ENCODE measurements at regions not wholly inside any gene's neighbourhood (a gene's known extent, or its start where the extent isn't known, plus 50 kb on each side); places are given as distances from the start of the nearest gene placed in this dataset.
"Not testable (repeated sequence)": the region's sequence is repeated elsewhere in the genome, so short reads cannot be mapped to it uniquely, and the experiment has no call there.

DNA sequence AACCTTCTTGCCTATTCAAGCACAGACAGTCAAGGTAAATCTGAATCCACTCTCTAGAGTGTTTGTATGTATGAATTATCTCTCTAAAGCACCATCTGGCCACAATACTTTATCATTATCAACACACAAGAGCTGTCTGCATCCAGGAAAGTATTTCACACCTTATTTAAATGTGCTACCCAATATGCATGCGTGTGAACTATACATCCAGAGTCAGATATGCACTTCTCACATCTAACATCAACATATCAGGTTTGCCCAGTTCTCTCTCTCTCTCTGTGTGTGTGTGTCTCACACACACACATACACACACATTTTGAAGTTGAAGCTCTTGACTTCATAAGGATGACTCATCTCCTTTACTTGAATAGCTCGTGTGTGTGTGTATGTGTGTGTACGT lies 697.5 kb upstream of the PCDH20 start:
- TF ChIP-seq, protein P1, sequence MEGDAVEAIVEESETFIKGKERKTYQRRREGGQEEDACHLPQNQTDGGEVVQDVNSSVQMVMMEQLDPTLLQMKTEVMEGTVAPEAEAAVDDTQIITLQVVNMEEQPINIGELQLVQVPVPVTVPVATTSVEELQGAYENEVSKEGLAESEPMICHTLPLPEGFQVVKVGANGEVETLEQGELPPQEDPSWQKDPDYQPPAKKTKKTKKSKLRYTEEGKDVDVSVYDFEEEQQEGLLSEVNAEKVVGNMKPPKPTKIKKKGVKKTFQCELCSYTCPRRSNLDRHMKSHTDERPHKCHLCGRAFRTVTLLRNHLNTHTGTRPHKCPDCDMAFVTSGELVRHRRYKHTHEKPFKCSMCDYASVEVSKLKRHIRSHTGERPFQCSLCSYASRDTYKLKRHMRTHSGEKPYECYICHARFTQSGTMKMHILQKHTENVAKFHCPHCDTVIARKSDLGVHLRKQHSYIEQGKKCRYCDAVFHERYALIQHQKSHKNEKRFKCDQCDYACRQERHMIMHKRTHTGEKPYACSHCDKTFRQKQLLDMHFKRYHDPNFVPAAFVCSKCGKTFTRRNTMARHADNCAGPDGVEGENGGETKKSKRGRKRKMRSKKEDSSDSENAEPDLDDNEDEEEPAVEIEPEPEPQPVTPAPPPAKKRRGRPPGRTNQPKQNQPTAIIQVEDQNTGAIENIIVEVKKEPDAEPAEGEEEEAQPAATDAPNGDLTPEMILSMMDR (IDR thresholded peaks at IDR 0.05; ENCODE audit: low read depth, low read length, missing control alignments): no peak
- no peak for DNase-seq (ENCODE audit: low read depth)
- in situ Hi-C loops (cut with HindIII; ENCODE audit: low sequenced_read_pairs): no loop called here
- H3K4me3 ChIP-seq (ENCODE audit: low read depth, low read length): no peak overlapping the region

DNA sequence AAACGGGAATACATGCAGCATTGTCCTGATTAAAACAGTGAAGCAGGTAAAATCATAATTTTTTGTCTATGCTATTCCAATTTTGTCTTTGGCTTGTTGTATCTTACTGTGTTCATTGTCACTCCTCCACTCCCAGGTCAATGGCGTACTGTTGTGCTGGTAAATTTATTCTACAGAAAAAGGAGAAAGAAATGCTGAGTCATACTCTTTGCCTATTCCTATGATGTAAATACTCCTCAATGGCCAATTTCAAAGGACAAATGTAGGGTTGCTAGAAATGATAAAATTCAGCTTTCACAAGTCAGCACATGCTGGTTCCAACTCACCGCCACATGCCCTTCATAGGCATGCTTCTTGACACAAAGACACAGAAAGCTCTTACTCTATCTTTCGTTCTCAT lies 694.4 kb upstream of the PCDH20 start:
- no peak for DNase-seq (ENCODE audit: low read depth)
- TF ChIP-seq, protein P1 (IDR thresholded peaks at IDR 0.05; ENCODE audit: low read depth, low read length, missing control alignments): no peak
- H3K4me3 ChIP-seq (ENCODE audit: low read depth, low read length): no peak overlapping the region
- in situ Hi-C loops (cut with HindIII; ENCODE audit: low sequenced_read_pairs): no loop called here

DNA sequence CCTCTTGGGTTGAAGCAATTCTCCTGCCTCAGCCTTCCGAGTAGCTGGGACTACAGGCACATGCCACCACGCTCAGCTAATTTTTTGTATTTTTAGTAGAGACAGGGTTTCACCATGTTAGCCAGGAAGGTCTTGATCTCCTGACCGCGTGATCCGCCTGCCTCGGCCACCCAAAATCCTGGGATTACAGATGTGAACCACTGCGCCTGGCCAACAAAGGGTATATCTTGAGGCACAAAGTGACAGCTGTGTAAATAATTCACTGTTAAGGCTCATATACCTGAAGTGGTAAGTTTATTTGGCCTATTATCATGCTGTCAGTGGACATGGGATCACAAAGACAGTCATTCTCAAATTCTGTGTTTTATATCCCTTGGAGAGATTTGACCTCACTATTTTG lies 688.5 kb upstream of the PCDH20 start:
- H3K4me3 ChIP-seq (ENCODE audit: low read depth, low read length); in situ Hi-C loops (cut with HindIII; ENCODE audit: low sequenced_read_pairs); DNase-seq (ENCODE audit: low read depth): not testable (repeated sequence)

DNA sequence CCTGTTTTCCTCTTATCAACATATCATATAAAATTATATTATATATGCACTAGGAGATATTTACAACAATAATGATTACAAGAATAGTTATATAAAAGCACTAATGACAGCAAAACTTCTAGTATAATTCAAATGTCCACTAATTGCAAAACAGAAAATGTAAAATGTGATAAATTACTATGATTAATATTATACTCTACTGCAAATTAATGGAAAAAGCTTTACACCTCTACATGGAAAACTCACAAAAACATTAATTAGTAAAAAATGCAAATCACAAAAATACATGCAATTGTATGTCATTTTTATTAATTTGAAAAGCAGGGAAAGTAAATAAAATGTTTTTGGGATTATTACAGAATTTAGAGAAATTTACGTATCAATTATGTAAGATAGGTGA lies 681.0 kb upstream of the PCDH20 start:
- in situ Hi-C loops (cut with HindIII; ENCODE audit: low sequenced_read_pairs): loop anchor here (10.0 kb wide), 1 partner anchor 48 kb away; no protein-coding TSS in a partner anchor
- TF ChIP-seq, protein P1 (IDR thresholded peaks at IDR 0.05; ENCODE audit: low read depth, low read length, missing control alignments): no peak
- DNase-seq (ENCODE audit: low read depth): no peak
- H3K4me3 ChIP-seq (ENCODE audit: low read depth, low read length): no peak overlapping the region

DNA sequence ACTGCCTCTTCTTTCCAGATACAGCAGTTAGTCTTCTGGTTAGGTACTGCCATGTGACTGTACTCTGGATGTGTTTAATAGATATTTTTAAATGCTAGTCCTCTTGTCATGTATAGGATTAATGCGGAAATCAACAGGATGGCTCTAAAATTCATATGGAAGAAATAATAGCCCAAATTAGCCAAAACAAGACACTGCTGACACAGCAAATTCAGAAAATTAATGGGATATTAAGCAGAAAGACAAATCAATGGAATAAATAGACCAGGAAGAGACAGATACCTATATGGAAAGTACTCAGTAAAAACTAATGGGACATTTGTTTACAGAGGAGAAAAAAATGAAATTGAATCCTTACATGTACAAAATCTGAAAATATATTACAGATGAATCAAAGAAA lies 679.3 kb upstream of the PCDH20 start:
- in situ Hi-C loops (cut with HindIII; ENCODE audit: low sequenced_read_pairs): loop anchor here (10.0 kb wide), 1 partner anchor 50 kb away; no protein-coding TSS in a partner anchor
- H3K4me3 ChIP-seq (ENCODE audit: low read depth, low read length): no peak overlapping the region
- no peak for DNase-seq (ENCODE audit: low read depth)
- TF ChIP-seq, protein P1 (IDR thresholded peaks at IDR 0.05; ENCODE audit: low read depth, low read length, missing control alignments): no peak

DNA sequence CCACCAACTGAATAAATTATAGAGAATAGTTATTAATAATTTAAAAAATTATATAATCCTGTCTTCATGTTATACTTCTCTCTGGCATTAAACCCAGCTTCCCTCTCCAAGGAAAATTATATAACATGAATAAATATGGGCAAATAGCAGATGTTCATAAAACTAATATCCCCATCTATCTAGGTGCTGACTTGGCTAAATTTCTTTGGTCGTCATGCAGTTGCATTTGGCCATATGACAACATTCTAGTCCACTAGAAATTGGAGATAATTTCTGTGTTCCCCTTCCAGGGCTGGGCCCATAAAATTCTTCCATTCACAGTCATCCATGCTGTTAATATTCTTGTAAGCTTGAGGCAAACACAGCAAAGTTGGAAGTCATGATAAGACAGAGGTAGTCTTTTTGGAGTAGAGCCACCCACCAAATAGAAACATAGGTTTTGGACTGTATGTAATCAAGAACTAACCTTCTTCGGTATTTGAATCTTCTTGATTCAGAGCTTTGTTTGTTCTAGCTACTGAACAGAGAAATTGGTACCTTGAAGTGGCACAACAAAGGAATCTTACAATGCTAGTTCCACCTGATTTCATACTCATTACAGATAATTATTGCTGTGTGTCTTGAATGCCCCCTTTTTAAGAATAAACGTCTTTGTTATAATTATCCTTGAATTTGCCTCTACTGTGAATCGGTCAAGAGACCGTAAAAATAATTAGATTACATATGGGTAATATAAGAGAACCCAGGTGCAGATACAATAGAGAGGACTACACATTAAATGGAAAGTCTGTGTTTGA lies 678.5 kb upstream of the PCDH20 start:
- DNase-seq (ENCODE audit: low read depth): no peak
- TF ChIP-seq, protein P1 (IDR thresholded peaks at IDR 0.05; ENCODE audit: low read depth, low read length, missing control alignments): no peak
- no peak overlapping the region for H3K4me3 ChIP-seq (ENCODE audit: low read depth, low read length)
- in situ Hi-C loops (cut with HindIII; ENCODE audit: low sequenced_read_pairs): loop anchor here (10.0 kb wide), 1 partner anchor 51 kb away; no protein-coding TSS in a partner anchor

DNA sequence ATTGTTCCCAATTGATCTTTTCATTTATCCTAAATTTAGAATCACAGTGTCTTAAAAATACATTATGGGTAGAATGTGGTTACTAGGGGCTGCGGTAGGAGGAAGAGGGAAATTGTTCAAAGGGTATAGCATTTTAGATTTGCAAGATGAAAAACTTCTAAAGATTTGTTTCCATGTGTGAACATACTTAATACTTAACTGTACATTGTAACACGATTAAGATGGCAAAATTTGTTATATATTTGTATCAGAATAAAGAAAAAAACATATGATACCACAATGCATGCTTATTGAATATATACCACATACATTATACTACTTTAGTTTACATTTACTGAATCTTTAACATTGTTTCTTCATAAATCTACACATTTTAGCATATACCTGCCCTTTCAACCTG lies 677.3 kb upstream of the PCDH20 start:
- DNase-seq (ENCODE audit: low read depth): no peak

More for the DNA sequence above, 677.3 kb upstream of the PCDH20 start:
- H3K4me3 ChIP-seq (ENCODE audit: low read depth, low read length): no peak overlapping the region
- in situ Hi-C loops (cut with HindIII; ENCODE audit: low sequenced_read_pairs): loop anchor here (10.0 kb wide), 1 partner anchor 52 kb away; no protein-coding TSS in a partner anchor
- TF ChIP-seq, protein P1 (IDR thresholded peaks at IDR 0.05; ENCODE audit: low read depth, low read length, missing control alignments): no peak
